A549 (cell line): ENCODE measurements at regions not wholly inside any gene's neighbourhood (a gene's known extent, or its start where the extent isn't known, plus 50 kb on each side); places are given as distances from the start of the nearest gene placed in this dataset.

Experiments used
- ATAC-seq, 2 experiments: fragments of 200-7000 bp in 1 of 2; fragments of >200 bp in 1 of 2; cut with Nextera tagmentation in 1 of 2; cut with Tn5 transposase in 1 of 2; 3 replicates each; pipeline versions ENCODE4 v1.8.0 to v1.9.1; 2018 to 2020; ENCODE audit warnings: mild to moderate bottlenecking in 1 of 2, moderate library complexity in 1 of 2
- CTCF ChIA-PET: fragments of 300-600 bp; sonication (Branson Sonifier 250); formaldehyde crosslinking; extraction: SDS; loops from one replicate; lab custom pipeline; 2021; ENCODE audit warnings: antibody characterized with exemption, inconsistent platforms; lab: Yijun Ruan, JAX
- POLR2A ChIA-PET: fragments of 350-600 bp; formaldehyde crosslinking; extraction: SDS; loops from one replicate; lab custom pipeline; 2021; ENCODE audit warnings: antibody characterized with exemption, inconsistent platforms; lab: Yijun Ruan, JAX
- DNase-seq, 2 experiments: peaks; one replicate each; pipeline versions ENCODE4 v3.0.0 to v3.0.0-alpha.2; 2011 to 2016; ENCODE audit warnings: low read depth in 1 of 2, low spot score in 1 of 2
- FAIRE-seq: peaks from 2 replicates; lab custom pipeline; 2011; peaks lifted over from hg19 to GRCh38; lab: Jason Lieb, UNC
- H3K27ac ChIP-seq, 2 experiments: fragments of >200 bp; sonication (Bioruptor Twin); formaldehyde crosslinking; 3 replicates each; pipeline ENCODE4 v1.5.1; 2016 to 2017
- H3K4me1 ChIP-seq: fragments of >200 bp; sonication (Bioruptor Twin); formaldehyde crosslinking; 3 replicates; pipeline ENCODE4 v1.6.1; 2016
- H3K4me2 ChIP-seq: fragments of >200 bp; sonication (Bioruptor Twin); formaldehyde crosslinking; 3 replicates; pipeline ENCODE4 v1.6.1; 2016
- H3K4me3 ChIP-seq: fragments of >200 bp; sonication (Bioruptor Twin); formaldehyde crosslinking; 3 replicates; pipeline ENCODE4 v1.5.1; 2016
- H3K9me3 ChIP-seq: fragments of >200 bp; sonication (Bioruptor Twin); formaldehyde crosslinking; 3 replicates; pipeline ENCODE4 v1.6.1; 2016
- CBX8 ChIP-seq: fragments of 200-600 bp; sonication (generic); IDR thresholded peaks from 2 replicates; pipeline ENCODE4 v1.6.1; 2016
- CEBPB ChIP-seq, 2 experiments: fragments of >200 bp in 1 of 2; sonication (Bioruptor Twin) in 1 of 2; formaldehyde crosslinking in 1 of 2; IDR thresholded peaks; 2 replicates each; pipeline ENCODE4 v1.6.1; 2012 to 2016
- EP300 ChIP-seq, 2 experiments: fragments of >200 bp; sonication (Bioruptor Twin); formaldehyde crosslinking; IDR thresholded peaks; 2 replicates in 1 of 2; 3 replicates in 1 of 2; pipeline ENCODE4 v1.6.1; 2016 to 2017
- FOSL2 ChIP-seq, 2 experiments: fragments of 450-650 bp in 1 of 2; fragments of >200 bp in 1 of 2; sonication (Bioruptor Twin) in 1 of 2; formaldehyde crosslinking; IDR thresholded peaks; 2 replicates each; pipeline versions ENCODE4 v1.5.0 to v1.6.1; 2016 to 2020; ENCODE audit warnings: mild to moderate bottlenecking in 1 of 2, moderate library complexity in 1 of 2
- HDAC2 ChIP-seq: fragments of 200-600 bp; sonication (generic); IDR thresholded peaks from 2 replicates; pipeline ENCODE4 v1.6.1; 2016
- HOXB13 ChIP-seq: fragments of 250-450 bp; sonication (Bioruptor Pico); IDR thresholded peaks from 2 replicates; pipeline ENCODE4 v1.5.0; 2020; ENCODE audit warnings: low read depth, mild to moderate bottlenecking, moderate library complexity
- KDM1A ChIP-seq: fragments of 200-600 bp; sonication (generic); IDR thresholded peaks from 2 replicates; pipeline ENCODE4 v1.6.1; 2016; ENCODE audit warnings: low read depth, mild to moderate bottlenecking
- RNF2 ChIP-seq: fragments of 200-600 bp; sonication (generic); IDR thresholded peaks from 2 replicates; pipeline ENCODE4 v1.6.1; 2016; ENCODE audit warnings: low read depth, mild to moderate bottlenecking, antibody characterized with exemption, moderate library complexity, borderline replicate concordance
- SMC3 ChIP-seq: fragments of >200 bp; sonication (Bioruptor Twin); formaldehyde crosslinking; IDR thresholded peaks from 3 replicates; pipeline ENCODE4 v1.6.1; 2018; ENCODE audit warnings: inconsistent platforms
- ZFP36 ChIP-seq: fragments of 450-650 bp; IDR thresholded peaks from 2 replicates; pipeline ENCODE4 v1.6.1; 2014; ENCODE audit warnings: borderline replicate concordance; ENCODE audit not compliant: partially characterized antibody
- WGBS: methylation state at CpG from one replicate; pipeline ENCODE4 v1.1.6; 2017; ENCODE audit errors: missing lambda C conversion rate; 5-methylcytosine and 5-hydroxymethylcytosine counted together
- TF ChIP-seq, protein P1 (sequence below): fragments of >200 bp; sonication (Bioruptor Twin); formaldehyde crosslinking; IDR thresholded peaks from 3 replicates; pipeline ENCODE4 v1.6.1; 2016
- TF ChIP-seq, protein P2 (sequence below): fragments of 200-600 bp; sonication (generic); IDR thresholded peaks from 2 replicates; pipeline ENCODE4 v1.6.1; 2016; ENCODE audit warnings: antibody characterized with exemption, mild to moderate bottlenecking, moderate library complexity
- TF ChIP-seq, protein P3 (sequence below): fragments of 450-650 bp; IDR thresholded peaks from 2 replicates; pipeline ENCODE4 v1.6.1; 2014; ENCODE audit warnings: antibody characterized with exemption
- TF ChIP-seq, protein P4 (sequence below): fragments of >200 bp; sonication (Bioruptor Twin); formaldehyde crosslinking; IDR thresholded peaks from 3 replicates; pipeline ENCODE4 v1.5.1; 2016

DNA sequence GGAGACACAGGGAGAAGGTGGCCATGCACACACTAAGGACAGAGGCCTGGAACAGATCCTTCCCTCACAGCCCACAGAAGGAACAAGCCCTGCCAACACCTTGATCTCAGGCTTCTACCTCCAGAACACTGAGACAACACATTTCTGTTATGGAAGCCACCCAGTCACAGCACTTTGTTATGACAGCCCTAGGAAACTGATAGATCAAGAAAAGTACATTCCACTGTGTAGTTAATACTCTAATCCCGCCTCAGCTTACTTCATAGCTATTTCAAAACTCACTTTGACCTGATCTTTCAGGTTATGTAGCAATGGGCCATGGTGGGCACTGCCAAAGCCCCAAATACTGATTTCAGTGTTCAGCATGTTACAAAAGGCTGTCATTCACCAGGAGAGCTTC lies 66.8 kb downstream of the CD24 start:
- ChIA-PET POLR2A (no interaction called here), CTCF (no interaction called here)
- Histone ChIP-seq H3K4me2 (no peak overlapping the region), H3K9me3 (no peaks in the 10 kb centered on the region), H3K4me1 (peaks cover 14% of the 10 kb centered on the region; the same call in 1 of the 3 replicates), H3K27ac (no peak overlapping the region), H3K4me3 (no peak overlapping the region)
- FAIRE-seq (no peak), DNase-seq (no peak), ATAC-seq (no peak)
- TF ChIP-seq EP300 (IDR thresholded peaks at IDR 0.05), result no peak
- WGBS, result 62% methylated on average over 1 of the region's 1 CpG

DNA sequence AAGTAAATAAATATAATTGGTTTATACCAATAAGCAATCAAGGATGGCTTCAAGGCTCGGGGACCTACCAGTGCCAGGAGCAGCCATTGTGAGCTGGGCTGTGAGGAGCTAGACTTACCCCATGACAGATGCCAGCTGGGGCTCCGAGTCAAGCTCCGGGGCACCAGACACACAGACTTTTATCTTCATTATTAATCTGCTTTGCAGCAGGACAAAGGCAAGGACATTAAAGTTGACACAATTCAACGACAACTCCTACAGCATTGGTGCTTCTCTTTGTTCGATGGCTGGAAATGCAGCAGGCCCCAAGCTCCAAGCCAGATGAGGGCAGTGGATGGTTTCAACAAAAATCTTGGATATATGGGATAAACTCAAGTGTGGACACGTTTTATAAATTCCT lies 68.3 kb downstream of the CD24 start:
- no peak overlapping the region for H3K27ac ChIP-seq
- 59% methylated on average over 6 of the region's 6 CpGs for WGBS
- ChIA-PET POLR2A (interaction anchor here (0.5 kb wide), 1 partner anchor 15 kb away, joined by 9 read pairs; no protein-coding TSS in a partner anchor), CTCF (interaction anchor here (1.0 kb wide), 1 partner anchor 10 kb away, joined by 6 read pairs; no protein-coding TSS in a partner anchor)
- FAIRE-seq (no peak), ATAC-seq (no peak), DNase-seq (no peak)
- TF ChIP-seq, protein P1, sequence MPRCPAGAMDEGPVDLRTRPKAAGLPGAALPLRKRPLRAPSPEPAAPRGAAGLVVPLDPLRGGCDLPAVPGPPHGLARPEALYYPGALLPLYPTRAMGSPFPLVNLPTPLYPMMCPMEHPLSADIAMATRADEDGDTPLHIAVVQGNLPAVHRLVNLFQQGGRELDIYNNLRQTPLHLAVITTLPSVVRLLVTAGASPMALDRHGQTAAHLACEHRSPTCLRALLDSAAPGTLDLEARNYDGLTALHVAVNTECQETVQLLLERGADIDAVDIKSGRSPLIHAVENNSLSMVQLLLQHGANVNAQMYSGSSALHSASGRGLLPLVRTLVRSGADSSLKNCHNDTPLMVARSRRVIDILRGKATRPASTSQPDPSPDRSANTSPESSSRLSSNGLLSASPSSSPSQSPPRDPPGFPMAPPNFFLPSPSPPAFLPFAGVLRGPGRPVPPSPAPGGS, result no peak
- TF ChIP-seq, protein P2, sequence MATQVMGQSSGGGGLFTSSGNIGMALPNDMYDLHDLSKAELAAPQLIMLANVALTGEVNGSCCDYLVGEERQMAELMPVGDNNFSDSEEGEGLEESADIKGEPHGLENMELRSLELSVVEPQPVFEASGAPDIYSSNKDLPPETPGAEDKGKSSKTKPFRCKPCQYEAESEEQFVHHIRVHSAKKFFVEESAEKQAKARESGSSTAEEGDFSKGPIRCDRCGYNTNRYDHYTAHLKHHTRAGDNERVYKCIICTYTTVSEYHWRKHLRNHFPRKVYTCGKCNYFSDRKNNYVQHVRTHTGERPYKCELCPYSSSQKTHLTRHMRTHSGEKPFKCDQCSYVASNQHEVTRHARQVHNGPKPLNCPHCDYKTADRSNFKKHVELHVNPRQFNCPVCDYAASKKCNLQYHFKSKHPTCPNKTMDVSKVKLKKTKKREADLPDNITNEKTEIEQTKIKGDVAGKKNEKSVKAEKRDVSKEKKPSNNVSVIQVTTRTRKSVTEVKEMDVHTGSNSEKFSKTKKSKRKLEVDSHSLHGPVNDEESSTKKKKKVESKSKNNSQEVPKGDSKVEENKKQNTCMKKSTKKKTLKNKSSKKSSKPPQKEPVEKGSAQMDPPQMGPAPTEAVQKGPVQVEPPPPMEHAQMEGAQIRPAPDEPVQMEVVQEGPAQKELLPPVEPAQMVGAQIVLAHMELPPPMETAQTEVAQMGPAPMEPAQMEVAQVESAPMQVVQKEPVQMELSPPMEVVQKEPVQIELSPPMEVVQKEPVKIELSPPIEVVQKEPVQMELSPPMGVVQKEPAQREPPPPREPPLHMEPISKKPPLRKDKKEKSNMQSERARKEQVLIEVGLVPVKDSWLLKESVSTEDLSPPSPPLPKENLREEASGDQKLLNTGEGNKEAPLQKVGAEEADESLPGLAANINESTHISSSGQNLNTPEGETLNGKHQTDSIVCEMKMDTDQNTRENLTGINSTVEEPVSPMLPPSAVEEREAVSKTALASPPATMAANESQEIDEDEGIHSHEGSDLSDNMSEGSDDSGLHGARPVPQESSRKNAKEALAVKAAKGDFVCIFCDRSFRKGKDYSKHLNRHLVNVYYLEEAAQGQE, result no peak
- TF ChIP-seq HDAC2 (no peak), SMC3 (no peak), CBX8 (no peak), KDM1A (no peak)
- H3K4me3 ChIP-seq, result no peak overlapping the region
- peaks cover 9% of the 10 kb centered on the region; the same call in 1 of the 3 replicates for H3K4me1 ChIP-seq
- H3K9me3 ChIP-seq, result no peaks in the 10 kb centered on the region
- H3K4me2 ChIP-seq, result no peak overlapping the region

DNA sequence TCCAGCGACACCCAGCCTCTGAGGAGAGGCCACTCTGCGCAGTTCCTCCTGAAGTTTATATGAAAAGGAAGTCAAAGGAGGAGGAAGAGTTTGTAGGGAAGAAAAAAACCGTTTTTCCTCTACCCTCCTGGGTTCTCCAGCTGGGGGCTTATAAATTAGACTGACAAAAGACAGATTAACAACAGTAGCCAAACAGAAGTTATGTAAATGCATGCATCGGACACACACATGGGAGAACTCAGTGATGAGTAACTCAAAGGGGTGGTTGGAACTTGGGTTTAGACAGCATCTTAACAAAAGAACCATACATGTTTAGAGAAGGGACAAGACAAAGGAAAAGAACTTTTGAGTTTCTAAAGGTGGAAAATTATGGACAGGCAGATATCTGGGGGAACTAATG lies 71.2 kb downstream of the CD24 start:
- POLR2A ChIA-PET, result no interaction called here
- Histone ChIP-seq H3K4me2 (no peak overlapping the region), H3K9me3 (no peaks in the 10 kb centered on the region), H3K4me3 (no peak overlapping the region), H3K4me1 (no peaks in the 10 kb centered on the region), H3K27ac (no peak overlapping the region)
- CTCF ChIA-PET, result no interaction called here
- FAIRE-seq, result no peak
- TF ChIP-seq HOXB13 (CRISPR knock-in tag), result no peak
- no peak for TF ChIP-seq RNF2
- TF ChIP-seq, protein P3, sequence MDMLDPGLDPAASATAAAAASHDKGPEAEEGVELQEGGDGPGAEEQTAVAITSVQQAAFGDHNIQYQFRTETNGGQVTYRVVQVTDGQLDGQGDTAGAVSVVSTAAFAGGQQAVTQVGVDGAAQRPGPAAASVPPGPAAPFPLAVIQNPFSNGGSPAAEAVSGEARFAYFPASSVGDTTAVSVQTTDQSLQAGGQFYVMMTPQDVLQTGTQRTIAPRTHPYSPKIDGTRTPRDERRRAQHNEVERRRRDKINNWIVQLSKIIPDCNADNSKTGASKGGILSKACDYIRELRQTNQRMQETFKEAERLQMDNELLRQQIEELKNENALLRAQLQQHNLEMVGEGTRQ, result no peak
- TF ChIP-seq CEBPB (IDR thresholded peaks at IDR 0.05), result no peak
- TF ChIP-seq, protein P4, sequence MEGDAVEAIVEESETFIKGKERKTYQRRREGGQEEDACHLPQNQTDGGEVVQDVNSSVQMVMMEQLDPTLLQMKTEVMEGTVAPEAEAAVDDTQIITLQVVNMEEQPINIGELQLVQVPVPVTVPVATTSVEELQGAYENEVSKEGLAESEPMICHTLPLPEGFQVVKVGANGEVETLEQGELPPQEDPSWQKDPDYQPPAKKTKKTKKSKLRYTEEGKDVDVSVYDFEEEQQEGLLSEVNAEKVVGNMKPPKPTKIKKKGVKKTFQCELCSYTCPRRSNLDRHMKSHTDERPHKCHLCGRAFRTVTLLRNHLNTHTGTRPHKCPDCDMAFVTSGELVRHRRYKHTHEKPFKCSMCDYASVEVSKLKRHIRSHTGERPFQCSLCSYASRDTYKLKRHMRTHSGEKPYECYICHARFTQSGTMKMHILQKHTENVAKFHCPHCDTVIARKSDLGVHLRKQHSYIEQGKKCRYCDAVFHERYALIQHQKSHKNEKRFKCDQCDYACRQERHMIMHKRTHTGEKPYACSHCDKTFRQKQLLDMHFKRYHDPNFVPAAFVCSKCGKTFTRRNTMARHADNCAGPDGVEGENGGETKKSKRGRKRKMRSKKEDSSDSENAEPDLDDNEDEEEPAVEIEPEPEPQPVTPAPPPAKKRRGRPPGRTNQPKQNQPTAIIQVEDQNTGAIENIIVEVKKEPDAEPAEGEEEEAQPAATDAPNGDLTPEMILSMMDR, result no peak
- no peak for TF ChIP-seq FOSL2 (IDR thresholded peaks at IDR 0.05)
- TF ChIP-seq FOSL2 (CRISPR knock-in tag; IDR thresholded peaks at IDR 0.05), result no peak
- TF ChIP-seq ZFP36, result no peak
- WGBS, result 73% methylated on average over 4 of the region's 4 CpGs
- ATAC-seq, result no peak
- no peak for DNase-seq
